ENCODE measurements at regions not wholly inside any gene's neighbourhood (a gene's known extent, or its start where the extent isn't known, plus 50 kb on each side); places are given as distances from the start of the nearest gene placed in this dataset.

- no peak for DNase-seq (ENCODE audit: low read depth in 2 of 2)
- no peak overlapping the region for H3K4me3 ChIP-seq (replicated peaks in 1 of 2; ENCODE audit: low read depth in 2 of 2, low read length in 2 of 2)
Observed at GRCh38 chr7:27427416-27427815, 184.8 kb downstream of the EVX1 start.

DNA sequence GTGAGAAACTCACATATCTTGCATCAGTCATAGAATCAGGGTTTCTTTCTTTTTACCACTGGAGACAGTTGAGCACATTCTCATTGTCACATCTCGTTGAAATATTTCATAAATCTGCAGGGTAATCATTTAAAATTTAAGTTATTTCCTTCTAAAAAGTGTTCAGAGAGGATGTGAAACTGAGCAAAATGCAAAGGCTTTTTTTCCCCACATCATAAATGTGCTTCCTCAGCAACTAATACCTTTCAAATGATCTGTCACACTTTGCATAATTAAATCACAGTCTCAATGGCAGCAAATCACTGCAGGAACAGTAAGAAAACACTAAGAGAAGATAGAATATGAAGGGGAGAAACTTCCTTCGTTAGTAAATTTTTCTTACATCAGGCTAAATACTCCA, 187.5 kb downstream of the EVX1 start:
- no peak for DNase-seq (ENCODE audit: low read depth in 2 of 2)
- no peak overlapping the region for H3K4me3 ChIP-seq (replicated peaks in 1 of 2; ENCODE audit: low read depth in 2 of 2, low read length in 2 of 2)
- no peak for TF ChIP-seq CTCF (IDR thresholded peaks at IDR 0.05; ENCODE audit: low read depth, low read length)

More at GRCh38 chr7:27427416-27427815, 184.8 kb downstream of the EVX1 start:
- TF ChIP-seq CTCF (IDR thresholded peaks at IDR 0.05; ENCODE audit: low read depth, low read length): no peak

GRCh38 chr7:27431465-27431864, 188.9 kb downstream of the EVX1 start:
- no peak overlapping the region for H3K4me3 ChIP-seq (replicated peaks in 1 of 2; ENCODE audit: low read depth in 2 of 2, low read length in 2 of 2)
- TF ChIP-seq CTCF (IDR thresholded peaks at IDR 0.05; ENCODE audit: low read depth, low read length): no peak

GRCh38 chr7:27433581-27433980, 191.0 kb downstream of the EVX1 start:
- no peak overlapping the region for H3K4me3 ChIP-seq (replicated peaks in 1 of 2; ENCODE audit: low read depth in 2 of 2, low read length in 2 of 2)
- TF ChIP-seq CTCF (IDR thresholded peaks at IDR 0.05; ENCODE audit: low read depth, low read length): no peak
- DNase-seq (ENCODE audit: low read depth in 2 of 2): no peak

More at GRCh38 chr7:27431465-27431864, 188.9 kb downstream of the EVX1 start:
- no peak for DNase-seq (ENCODE audit: low read depth in 2 of 2)

DNA sequence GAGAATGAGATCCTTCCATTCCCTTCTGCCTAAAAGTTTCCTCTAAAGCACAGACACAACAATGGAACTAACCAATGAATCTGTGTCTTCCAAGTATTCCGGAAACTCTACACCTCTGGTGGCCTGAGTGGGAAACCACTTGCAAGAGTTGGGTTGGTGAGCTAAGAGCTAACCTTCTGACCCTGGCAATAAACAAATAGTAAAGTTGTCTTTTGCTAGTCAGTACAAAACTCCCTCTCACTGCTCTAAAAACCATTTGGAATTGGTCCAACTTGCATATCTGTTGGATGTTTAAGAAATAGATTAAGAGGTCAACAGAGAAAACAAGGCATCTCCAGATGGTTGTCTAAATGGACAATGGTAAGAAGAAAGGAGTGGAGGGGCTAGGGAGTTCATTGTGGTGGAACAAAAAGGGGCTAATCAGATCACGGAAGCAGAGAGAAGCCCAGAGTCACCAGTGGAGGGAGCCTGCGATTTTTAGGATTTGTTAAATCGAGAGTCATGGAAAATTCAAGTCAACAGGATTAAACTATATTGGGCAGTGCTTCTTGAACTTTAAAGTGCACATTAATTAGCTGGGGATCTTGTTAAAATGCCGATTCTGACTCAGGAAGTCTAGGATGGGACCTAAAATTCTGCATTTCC, 192.3 kb downstream of the EVX1 start:
- no peak for DNase-seq (ENCODE audit: low read depth in 2 of 2)
- no peak overlapping the region for H3K4me3 ChIP-seq (replicated peaks in 1 of 2; ENCODE audit: low read depth in 2 of 2, low read length in 2 of 2)
- no peak for TF ChIP-seq CTCF (IDR thresholded peaks at IDR 0.05; ENCODE audit: low read depth, low read length)

GRCh38 chr7:27435461-27435860, 192.9 kb downstream of the EVX1 start:
- no peak overlapping the region for H3K4me3 ChIP-seq (replicated peaks in 1 of 2; ENCODE audit: low read depth in 2 of 2, low read length in 2 of 2)
- peak; percentile 22 to 27 for DNase-seq (ENCODE audit: low read depth in 2 of 2)
- no peak for TF ChIP-seq CTCF (IDR thresholded peaks at IDR 0.05; ENCODE audit: low read depth, low read length)

Measured in cardiac fibroblast (primary cell).